H4 (cell line): ENCODE measurements at regions not wholly inside any gene's neighbourhood (a gene's known extent, or its start where the extent isn't known, plus 50 kb on each side); places are given as distances from the start of the nearest gene placed in this dataset.

Source experiments
- DNase-seq: peaks from one replicate; pipeline ENCODE4 v3.0.0-alpha.2; 2015; ENCODE audit warnings: low spot score

- DNase-seq = no peak
Measured at GRCh38 chr2:41723526-41723925, 324.3 kb upstream of the PKDCC start.

- no peak for DNase-seq
Measured at GRCh38 chr2:41724465-41724864, 323.4 kb upstream of the PKDCC start.

GRCh38 chr2:41725901-41726300 is 321.9 kb upstream of the PKDCC start:
- DNase-seq = no peak

DNA sequence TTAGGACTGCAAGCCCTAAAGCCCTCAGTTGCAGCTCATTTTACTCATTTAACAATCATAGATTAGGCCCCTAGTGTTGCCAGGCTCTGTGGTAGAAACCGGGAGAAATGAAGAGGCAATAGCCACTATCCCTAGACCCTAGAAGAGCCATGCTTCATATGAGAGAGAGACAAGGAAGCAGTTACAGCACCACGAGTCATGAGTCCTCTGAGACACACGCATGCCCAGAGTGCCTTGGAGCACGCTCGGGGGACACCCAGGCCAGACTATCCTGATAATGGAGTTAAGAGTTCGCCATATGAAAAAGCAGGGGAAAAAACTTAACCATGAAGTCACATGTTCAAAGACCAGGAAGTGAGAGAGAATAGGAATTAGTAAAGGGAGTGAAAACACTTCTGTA is 321.5 kb upstream of the PKDCC start:
- DNase-seq = no peak

GRCh38 chr2:41727152-41727551 is 320.7 kb upstream of the PKDCC start:
- DNase-seq = no peak

GRCh38 chr2:41727711-41728110 is 320.1 kb upstream of the PKDCC start:
- no peak for DNase-seq

GRCh38 chr2:41728788-41729338 is 319.0 kb upstream of the PKDCC start:
- no peak for DNase-seq

- no peak for DNase-seq
Measured at GRCh38 chr2:41729800-41730364, 317.9 kb upstream of the PKDCC start.

GRCh38 chr2:41735006-41735405 is 312.8 kb upstream of the PKDCC start:
- DNase-seq = no peak

DNA sequence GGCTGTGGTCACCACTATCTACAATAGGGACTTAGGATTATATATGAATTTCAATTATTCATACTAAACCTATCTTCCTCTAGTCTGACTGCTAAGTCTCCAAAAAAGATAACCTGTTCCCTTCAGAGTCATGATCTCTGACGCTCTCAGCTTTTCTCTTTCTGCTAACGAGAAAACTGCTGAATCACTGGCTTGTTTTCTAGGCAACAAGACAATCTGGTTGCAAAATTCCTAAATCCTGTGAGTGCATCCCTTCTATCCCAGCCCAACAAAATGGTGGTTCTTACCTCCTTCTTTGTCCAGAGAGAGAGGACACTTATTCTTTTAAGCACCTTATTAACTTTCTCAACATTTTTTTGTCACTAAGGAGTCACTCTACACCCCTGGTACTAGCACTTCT is 312.3 kb upstream of the PKDCC start:
- peak; percentile 27 for DNase-seq

DNA sequence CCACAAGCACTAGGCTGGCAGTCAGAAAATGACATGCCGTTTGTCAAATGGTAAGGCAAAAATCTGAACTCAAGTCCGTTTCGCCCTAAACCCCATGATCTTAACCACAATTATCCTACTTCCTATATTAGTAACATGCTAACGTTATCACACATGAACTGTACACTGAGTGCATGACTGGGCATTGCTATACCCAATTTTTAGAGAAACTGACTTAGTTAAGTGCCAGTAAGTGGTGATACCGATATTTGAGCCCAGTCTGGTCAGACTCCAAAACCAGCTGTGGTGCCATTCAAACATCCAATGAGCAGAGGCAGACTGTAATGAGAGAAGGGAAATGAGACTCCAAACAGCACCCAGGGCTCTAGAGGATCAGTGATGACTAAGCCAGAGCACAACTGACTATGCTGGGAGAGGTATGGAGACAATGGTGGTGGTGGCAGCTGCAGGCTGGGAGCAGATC is 311.7 kb upstream of the PKDCC start:
- peak; percentile 75 for DNase-seq

DNA sequence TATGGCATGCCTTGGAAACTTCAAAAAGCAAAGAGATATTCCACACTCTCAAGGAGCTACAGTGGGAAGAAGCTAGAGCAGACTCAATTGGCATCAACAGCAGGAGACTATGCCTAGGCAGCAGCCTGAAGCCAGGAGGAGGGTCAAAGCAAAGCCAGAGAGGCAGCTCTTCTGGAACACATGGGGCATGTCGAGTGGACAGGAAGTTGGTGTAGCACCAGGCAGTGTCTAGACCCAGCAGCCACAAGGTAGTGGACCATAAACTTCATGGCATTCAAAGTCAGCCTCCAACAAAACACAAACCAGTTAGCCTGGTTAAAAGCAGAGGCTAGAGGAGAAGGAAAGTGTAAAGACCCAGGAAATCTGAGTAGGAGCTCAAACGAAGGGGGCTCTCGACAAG is 311.2 kb upstream of the PKDCC start:
- DNase-seq = no peak

- no peak for DNase-seq
Measured at GRCh38 chr2:41737888-41738287, 309.9 kb upstream of the PKDCC start.

- peak; percentile 43 for DNase-seq
Measured at GRCh38 chr2:41741951-41742595, 305.7 kb upstream of the PKDCC start.

GRCh38 chr2:41743324-41743723 is 304.5 kb upstream of the PKDCC start:
- DNase-seq = no peak

GRCh38 chr2:41750829-41751228 is 297.0 kb upstream of the PKDCC start:
- DNase-seq = no peak

- DNase-seq = no peak
Measured at GRCh38 chr2:41759880-41760279, 287.9 kb upstream of the PKDCC start.

GRCh38 chr2:41763141-41763540 is 284.7 kb upstream of the PKDCC start:
- DNase-seq = no peak

- DNase-seq = no peak
Measured at GRCh38 chr2:41764131-41764530, 283.7 kb upstream of the PKDCC start.

GRCh38 chr2:41764919-41765318 is 282.9 kb upstream of the PKDCC start:
- DNase-seq = no peak

GRCh38 chr2:41768310-41768709 is 279.5 kb upstream of the PKDCC start:
- no peak for DNase-seq

DNA sequence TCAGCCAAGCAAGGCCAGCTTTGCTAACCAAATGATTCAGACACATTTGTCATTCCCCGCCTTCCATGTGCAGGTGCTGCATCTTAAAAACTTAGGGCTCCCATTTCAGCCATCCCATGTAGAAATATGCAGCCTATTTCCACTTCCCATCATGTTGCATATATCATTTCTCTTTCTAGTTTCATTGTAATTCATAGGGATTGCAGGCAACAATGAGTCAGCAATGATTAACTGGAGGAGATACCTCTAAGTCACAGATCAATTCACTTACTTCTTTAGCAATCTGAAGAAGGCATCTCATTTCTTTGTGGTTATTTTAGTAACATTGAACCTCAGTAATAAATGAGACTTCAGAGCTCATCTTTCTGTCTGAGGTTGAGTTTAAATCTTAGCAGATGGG is 276.1 kb upstream of the PKDCC start:
- DNase-seq = no peak

GRCh38 chr2:41772697-41773096 is 275.1 kb upstream of the PKDCC start:
- DNase-seq = no peak
